OCI-LY3 (cell line): ENCODE measurements at regions not wholly inside any gene's neighbourhood (a gene's known extent, or its start where the extent isn't known, plus 50 kb on each side); places are given as distances from the start of the nearest gene placed in this dataset.

Experiments used
- H2AFZ ChIP-seq: fragments of 200-600, 300-600 bp; shearing (Covaris generic); 2 replicates; pipeline ENCODE4 v1.6.0; 2014; ENCODE audit warnings: antibody characterized with exemption, low read depth, low read length
- H3K27ac ChIP-seq: fragments of 200-600, 300-600 bp; sonication (generic); 2 replicates; pipeline ENCODE4 v1.5.1; 2014; ENCODE audit warnings: mild to moderate bottlenecking, low read length, moderate library complexity, mixed read lengths
- H3K27me3 ChIP-seq: fragments of 200-600, 300-600 bp; sonication (generic); 2 replicates; pipeline ENCODE4 v1.6.1; 2014; ENCODE audit warnings: low read depth, low read length, mixed read lengths
- H3K36me3 ChIP-seq: fragments of 200-600, 300-600 bp; sonication (generic); replicated peaks from 2 replicates; pipeline ENCODE3; 2014; ENCODE audit warnings: low read depth, low read length, mixed read lengths
- H3K4me1 ChIP-seq: fragments of 300-600, 200-600 bp; sonication (generic); 2 replicates; pipeline ENCODE4 v1.6.1; 2014; ENCODE audit warnings: low read length, mixed read lengths
- H3K4me2 ChIP-seq: fragments of 200-600, 300-600 bp; sonication (generic); 2 replicates; pipeline ENCODE4 v1.6.1; 2014; ENCODE audit warnings: low read length, mixed read lengths
- H3K4me3 ChIP-seq: fragments of 300-600, 200-600 bp; sonication (generic); 2 replicates; pipeline ENCODE4 v1.5.1; 2014; ENCODE audit warnings: antibody characterized with exemption, mild to moderate bottlenecking, low read length, moderate library complexity
- H3K79me2 ChIP-seq: fragments of 300-600, 200-600 bp; shearing (Covaris generic); 2 replicates; pipeline ENCODE4 v1.6.1; 2014; ENCODE audit warnings: mild to moderate bottlenecking, low read length, mixed read lengths
- H3K9ac ChIP-seq: fragments of 300-600, 200-600 bp; shearing (Covaris generic); 2 replicates; pipeline ENCODE4 v1.6.0; 2014; ENCODE audit warnings: mild to moderate bottlenecking, low read length, moderate library complexity
- H3K9me3 ChIP-seq: fragments of 200-600, 300-600 bp; shearing (Covaris generic); 2 replicates; pipeline ENCODE4 v1.6.1; 2014; ENCODE audit warnings: low read length, mixed read lengths; ENCODE audit not compliant: insufficient read depth
- H4K20me1 ChIP-seq: fragments of 200-600, 300-600 bp; sonication (generic); 2 replicates; pipeline ENCODE4 v1.6.1; 2016; ENCODE audit warnings: low read length, mixed read lengths; ENCODE audit not compliant: insufficient read depth
- EZH2phosphoT487 ChIP-seq: fragments of 200-600 bp; shearing (Covaris generic); IDR thresholded peaks from 2 replicates; pipeline ENCODE4 v1.6.1; 2018; ENCODE audit warnings: antibody characterized with exemption, mixed run types, low read depth
- TF ChIP-seq, protein P1 (sequence below): fragments of 200-600, 300-600 bp; sonication (generic); IDR thresholded peaks from 2 replicates; pipeline ENCODE4 v1.5.1; 2014; ENCODE audit warnings: antibody characterized with exemption, low read length, low read depth

DNA sequence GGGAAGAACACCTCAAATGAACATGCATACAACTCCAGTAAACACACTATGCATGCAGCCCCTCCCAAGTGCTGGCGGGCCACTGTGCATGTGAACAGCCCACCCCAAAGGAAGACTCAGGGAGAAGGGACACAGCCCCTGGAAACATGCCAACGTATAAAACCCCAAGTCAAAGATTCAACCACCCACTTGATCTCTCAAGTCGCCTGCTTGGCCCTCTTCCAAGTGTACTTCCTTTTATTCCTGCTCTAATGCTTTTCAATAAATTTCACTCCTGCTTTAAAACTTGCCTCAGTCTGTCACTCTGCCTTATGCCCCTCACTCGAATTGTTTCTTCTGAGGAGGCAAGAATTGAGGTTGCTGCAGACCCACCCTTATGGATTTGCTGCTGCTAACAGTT, 139.1 kb downstream of the C1D start:
- Histone ChIP-seq H3K27me3 (peaks cover 6% of the 10 kb centered on the region), H3K36me3 (no peaks in the 10 kb centered on the region), H3K79me2 (no peaks in the 10 kb centered on the region), H3K4me1 (no peaks in the 10 kb centered on the region), H2AFZ (no peak overlapping the region), H3K9me3 (no peaks in the 10 kb centered on the region), H3K27ac (no peak overlapping the region), H4K20me1 (no peaks in the 10 kb centered on the region), H3K9ac (no peak overlapping the region), H3K4me2 (no peak overlapping the region), H3K4me3 (no peak overlapping the region)
- TF ChIP-seq, protein P1, sequence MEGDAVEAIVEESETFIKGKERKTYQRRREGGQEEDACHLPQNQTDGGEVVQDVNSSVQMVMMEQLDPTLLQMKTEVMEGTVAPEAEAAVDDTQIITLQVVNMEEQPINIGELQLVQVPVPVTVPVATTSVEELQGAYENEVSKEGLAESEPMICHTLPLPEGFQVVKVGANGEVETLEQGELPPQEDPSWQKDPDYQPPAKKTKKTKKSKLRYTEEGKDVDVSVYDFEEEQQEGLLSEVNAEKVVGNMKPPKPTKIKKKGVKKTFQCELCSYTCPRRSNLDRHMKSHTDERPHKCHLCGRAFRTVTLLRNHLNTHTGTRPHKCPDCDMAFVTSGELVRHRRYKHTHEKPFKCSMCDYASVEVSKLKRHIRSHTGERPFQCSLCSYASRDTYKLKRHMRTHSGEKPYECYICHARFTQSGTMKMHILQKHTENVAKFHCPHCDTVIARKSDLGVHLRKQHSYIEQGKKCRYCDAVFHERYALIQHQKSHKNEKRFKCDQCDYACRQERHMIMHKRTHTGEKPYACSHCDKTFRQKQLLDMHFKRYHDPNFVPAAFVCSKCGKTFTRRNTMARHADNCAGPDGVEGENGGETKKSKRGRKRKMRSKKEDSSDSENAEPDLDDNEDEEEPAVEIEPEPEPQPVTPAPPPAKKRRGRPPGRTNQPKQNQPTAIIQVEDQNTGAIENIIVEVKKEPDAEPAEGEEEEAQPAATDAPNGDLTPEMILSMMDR = no peak
- no peak for TF ChIP-seq EZH2phosphoT487

DNA sequence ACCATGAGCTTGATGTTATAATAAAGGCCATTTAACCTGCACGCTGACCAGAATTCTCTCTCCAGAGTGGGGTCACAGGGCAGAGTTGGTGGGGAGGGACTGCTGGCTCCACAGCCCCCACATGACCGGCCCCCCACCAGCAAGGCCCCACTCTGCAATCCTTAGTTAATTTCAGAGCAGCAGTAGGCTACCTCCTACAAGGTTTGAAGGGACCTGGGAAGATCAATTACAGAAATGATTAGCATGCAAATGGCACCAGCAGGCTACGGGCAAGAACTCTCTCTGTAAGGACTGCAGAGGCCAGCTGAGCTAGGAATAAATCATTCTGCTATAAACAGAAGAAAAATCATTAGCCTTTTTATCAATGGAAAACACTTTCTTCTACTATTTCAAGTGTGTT, 135.3 kb downstream of the C1D start:
- H2AFZ ChIP-seq = no peak overlapping the region
- H3K27me3 ChIP-seq = peaks cover 9% of the 10 kb centered on the region
- no peak overlapping the region for H3K4me3 ChIP-seq
- H3K79me2 ChIP-seq = no peaks in the 10 kb centered on the region
- no peak overlapping the region for H3K27ac ChIP-seq
- no peaks in the 10 kb centered on the region for H3K4me1 ChIP-seq
- TF ChIP-seq, protein P1 = no peak
- no peak for TF ChIP-seq EZH2phosphoT487
- H4K20me1 ChIP-seq = no peaks in the 10 kb centered on the region
- H3K36me3 ChIP-seq = no peaks in the 10 kb centered on the region
- H3K9me3 ChIP-seq = no peaks in the 10 kb centered on the region
- H3K4me2 ChIP-seq = no peak overlapping the region
- no peak overlapping the region for H3K9ac ChIP-seq

DNA sequence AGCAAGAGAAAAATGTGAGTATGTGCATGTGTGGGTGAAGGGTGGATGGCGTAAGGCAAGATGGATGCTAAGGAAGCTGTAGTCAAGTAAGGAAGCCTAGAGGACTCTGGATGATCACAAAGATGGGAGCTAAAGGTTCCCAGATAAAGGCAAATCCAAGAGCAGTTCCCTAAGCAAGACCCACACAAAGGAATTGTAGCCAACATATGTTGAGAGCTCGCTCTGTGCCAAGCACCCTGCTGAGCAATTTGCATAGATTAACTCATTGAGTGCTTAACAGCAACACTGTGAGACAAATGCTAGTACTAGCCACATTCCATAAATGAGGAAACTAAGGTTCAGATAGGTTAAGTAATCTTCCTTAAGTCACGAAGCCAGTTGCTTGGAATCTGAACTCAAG, 132.6 kb downstream of the C1D start:
- Histone ChIP-seq H3K4me3 (no peak overlapping the region), H3K9ac (no peak overlapping the region), H4K20me1 (no peaks in the 10 kb centered on the region), H2AFZ (no peak overlapping the region), H3K36me3 (no peaks in the 10 kb centered on the region), H3K4me1 (no peaks in the 10 kb centered on the region), H3K4me2 (no peak overlapping the region), H3K27ac (no peak overlapping the region), H3K27me3 (peaks cover 9% of the 10 kb centered on the region), H3K79me2 (no peaks in the 10 kb centered on the region), H3K9me3 (no peaks in the 10 kb centered on the region)
- TF ChIP-seq, protein P1 = no peak
- no peak for TF ChIP-seq EZH2phosphoT487

DNA sequence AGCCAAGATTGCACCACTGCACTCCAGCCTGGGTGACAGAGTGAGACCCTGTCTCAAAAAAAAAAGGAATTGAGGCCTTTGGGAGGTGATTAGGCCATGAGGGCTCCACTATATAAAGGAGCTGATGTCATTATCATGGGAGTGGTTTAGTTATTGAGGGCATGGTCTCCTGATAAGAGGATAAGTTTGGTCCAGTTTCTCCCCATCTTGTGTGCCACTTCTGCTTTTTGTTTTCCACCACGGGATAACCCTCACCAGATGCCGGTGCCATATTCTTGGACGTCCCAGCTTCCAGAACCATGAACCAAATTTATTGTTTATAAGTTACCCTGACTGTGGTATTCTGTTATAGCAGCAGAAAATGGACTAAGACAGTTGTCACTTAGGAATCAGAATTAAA, 125.8 kb downstream of the C1D start:
- no peak overlapping the region for H3K4me2 ChIP-seq
- H2AFZ ChIP-seq = no peak overlapping the region
- H3K4me1 ChIP-seq = no peaks in the 10 kb centered on the region
- H3K9me3 ChIP-seq = no peaks in the 10 kb centered on the region
- H3K27ac ChIP-seq = no peak overlapping the region
- no peaks in the 10 kb centered on the region for H3K27me3 ChIP-seq
- no peak overlapping the region for H3K4me3 ChIP-seq
- H4K20me1 ChIP-seq = no peaks in the 10 kb centered on the region
- H3K9ac ChIP-seq = no peak overlapping the region
- H3K79me2 ChIP-seq = no peaks in the 10 kb centered on the region
- TF ChIP-seq, protein P1 = no peak
- no peak for TF ChIP-seq EZH2phosphoT487
- no peaks in the 10 kb centered on the region for H3K36me3 ChIP-seq
